ENCODE measurements at regions not wholly inside any gene's neighbourhood (a gene's known extent, or its start where the extent isn't known, plus 50 kb on each side); places are given as distances from the start of the nearest gene placed in this dataset.

- POLR2A ChIA-PET (ENCODE audit: unreplicated experiment), result no interaction called here
- Histone ChIP-seq H3K9me2 (replicated peaks; ENCODE audit: low read length) (no peaks in the 10 kb centered on the region), H3K27me3 (ENCODE audit: low read length) (no peaks in the 10 kb centered on the region), H3K4me1 (ENCODE audit: insufficient read depth, low read length) (peaks cover 15% of the 10 kb centered on the region; the same call in 1 of the 2 replicates), H3K36me3 (ENCODE audit: low read depth, low read length) (no peaks in the 10 kb centered on the region), H3K4me3 (ENCODE audit: low read length) (no peak overlapping the region), H3K79me2 (ENCODE audit: low read length) (no peaks in the 10 kb centered on the region), H3K9me3 (ENCODE audit: low read length) (no peaks in the 10 kb centered on the region), H3K27ac (ENCODE audit: low read length) (no peak overlapping the region), H3K4me2 (ENCODE audit: low read length) (no peak overlapping the region), H2AFZ (ENCODE audit: low read length) (no peak overlapping the region), H3F3A (ENCODE audit: low read length, unreplicated experiment) (no peaks in the 10 kb centered on the region), H3K9ac (ENCODE audit: low read length) (no peak overlapping the region), H4K20me1 (ENCODE audit: low read length) (no peaks in the 10 kb centered on the region)
- no TSS peak for BruUV-seq (replicated peaks)
- TF ChIP-seq EZH2phosphoT487 (IDR thresholded peaks at IDR 0.05; ENCODE audit: borderline replicate concordance, low read length) (no peak), EZH2 (IDR thresholded peaks at IDR 0.05; ENCODE audit: low read length, unreplicated experiment) (no peak), CTCF (conservative IDR thresholded peaks at IDR 0.05; ENCODE audit: low read depth, low read length) (no peak)
- CTCF ChIA-PET, result no interaction called here
- intact Hi-C loops (cut with micrococcal nuclease), result no loop called here
- no peak for ATAC-seq
- DNase-seq, result no peak
Measured at GRCh38 chr9:99348289-99348688, 126.2 kb downstream of the SEC61B start.

- no peak overlapping the region for H2AFZ ChIP-seq (ENCODE audit: low read length)
- ChIA-PET POLR2A (ENCODE audit: unreplicated experiment) (no interaction called here), CTCF (no interaction called here)
- no peaks in the 10 kb centered on the region for H3K79me2 ChIP-seq (ENCODE audit: low read length)
- TF ChIP-seq CTCF (conservative IDR thresholded peaks at IDR 0.05; ENCODE audit: low read depth, low read length), result no peak
- TF ChIP-seq EZH2phosphoT487 (IDR thresholded peaks at IDR 0.05; ENCODE audit: borderline replicate concordance, low read length), result no peak
- no peak for TF ChIP-seq EZH2 (IDR thresholded peaks at IDR 0.05; ENCODE audit: low read length, unreplicated experiment)
- no peaks in the 10 kb centered on the region for H3K27me3 ChIP-seq (ENCODE audit: low read length)
- H3K9ac ChIP-seq (ENCODE audit: low read length), result no peak overlapping the region
- H3K4me2 ChIP-seq (ENCODE audit: low read length), result no peak overlapping the region
- no peak overlapping the region for H3K27ac ChIP-seq (ENCODE audit: low read length)
- H3K4me3 ChIP-seq (ENCODE audit: low read length), result no peak overlapping the region
- intact Hi-C loops (cut with micrococcal nuclease), result no loop called here
- DNase-seq (no peak), ATAC-seq (no peak)
- H3K9me2 ChIP-seq (replicated peaks; ENCODE audit: low read length), result no peaks in the 10 kb centered on the region
- H4K20me1 ChIP-seq (ENCODE audit: low read length), result no peaks in the 10 kb centered on the region
- no peaks in the 10 kb centered on the region for H3F3A ChIP-seq (ENCODE audit: low read length, unreplicated experiment)
- H3K9me3 ChIP-seq (ENCODE audit: low read length), result no peaks in the 10 kb centered on the region
- H3K4me1 ChIP-seq (ENCODE audit: insufficient read depth, low read length), result peaks cover 15% of the 10 kb centered on the region; the same call in 1 of the 2 replicates
- BruUV-seq (replicated peaks), result no TSS peak
- no peaks in the 10 kb centered on the region for H3K36me3 ChIP-seq (ENCODE audit: low read depth, low read length)
Measured at GRCh38 chr9:99349870-99350269, 127.8 kb downstream of the SEC61B start.

- intact Hi-C loops (cut with micrococcal nuclease), result no loop called here
- Histone ChIP-seq H3K9ac (ENCODE audit: low read length) (no peak overlapping the region), H2AFZ (ENCODE audit: low read length) (no peak overlapping the region), H3K27ac (ENCODE audit: low read length) (no peak overlapping the region), H3K4me2 (ENCODE audit: low read length) (no peak overlapping the region), H3K9me2 (replicated peaks; ENCODE audit: low read length) (no peaks in the 10 kb centered on the region), H3K27me3 (ENCODE audit: low read length) (peaks cover 1% of the 10 kb centered on the region; the same call in 1 of the 2 replicates), H3F3A (ENCODE audit: low read length, unreplicated experiment) (no peaks in the 10 kb centered on the region), H4K20me1 (ENCODE audit: low read length) (no peaks in the 10 kb centered on the region), H3K4me3 (ENCODE audit: low read length) (no peak overlapping the region), H3K36me3 (ENCODE audit: low read depth, low read length) (no peaks in the 10 kb centered on the region), H3K79me2 (ENCODE audit: low read length) (no peaks in the 10 kb centered on the region), H3K9me3 (ENCODE audit: low read length) (no peaks in the 10 kb centered on the region), H3K4me1 (ENCODE audit: insufficient read depth, low read length) (peaks cover 10% of the 10 kb centered on the region; the same call in 1 of the 2 replicates)
- DNase-seq, result no peak
- no TSS peak for BruUV-seq (replicated peaks)
- TF ChIP-seq CTCF (conservative IDR thresholded peaks at IDR 0.05; ENCODE audit: low read depth, low read length) (no peak), EZH2 (IDR thresholded peaks at IDR 0.05; ENCODE audit: low read length, unreplicated experiment) (no peak), EZH2phosphoT487 (IDR thresholded peaks at IDR 0.05; ENCODE audit: borderline replicate concordance, low read length) (no peak)
- ChIA-PET CTCF (no interaction called here), POLR2A (ENCODE audit: unreplicated experiment) (no interaction called here)
- no peak for ATAC-seq
Measured at GRCh38 chr9:99350461-99350860, 128.4 kb downstream of the SEC61B start.

Measured in PC-3 (cell line).